GM12865 (cell line): ENCODE measurements at regions not wholly inside any gene's neighbourhood (a gene's known extent, or its start where the extent isn't known, plus 50 kb on each side); places are given as distances from the start of the nearest gene placed in this dataset.

ENCODE experiments used
- DNase-seq: peaks from one replicate; pipeline ENCODE4 v3.0.0; 2010; ENCODE audit warnings: low read depth
- H3K4me3 ChIP-seq: 2 replicates; pipeline ENCODE4 v1.5.1; 2011; ENCODE audit warnings: mild to moderate bottlenecking, low read depth, low read length, control low read depth
- CTCF ChIP-seq: IDR thresholded peaks from 2 replicates; pipeline ENCODE4 v1.5.1; 2011; ENCODE audit warnings: low read length, control low read depth, low read depth, inconsistent platforms; ENCODE audit not compliant: insufficient read depth; ENCODE audit errors: missing control alignments

- DNase-seq: no peak
- no peak overlapping the region for H3K4me3 ChIP-seq
These were observed 237.2 kb upstream of the PITX2 start for GRCh38 chr4:110860125-110860524.

GRCh38 chr4:110860901-110861300 lies 238.0 kb upstream of the PITX2 start:
- DNase-seq: no peak
- H3K4me3 ChIP-seq: no peak overlapping the region
- no peak for TF ChIP-seq CTCF

More at GRCh38 chr4:110860125-110860524, 237.2 kb upstream of the PITX2 start:
- no peak for TF ChIP-seq CTCF

- DNase-seq: no peak
- no peak overlapping the region for H3K4me3 ChIP-seq
- TF ChIP-seq CTCF: no peak
These were observed 242.9 kb upstream of the PITX2 start for GRCh38 chr4:110865611-110866259.

GRCh38 chr4:110867251-110867960 lies 244.5 kb upstream of the PITX2 start:
- no peak for TF ChIP-seq CTCF
- H3K4me3 ChIP-seq: no peak overlapping the region
- DNase-seq: peak; percentile 46

- TF ChIP-seq CTCF: no peak
- no peak overlapping the region for H3K4me3 ChIP-seq
- DNase-seq: no peak
These were observed 245.3 kb upstream of the PITX2 start for GRCh38 chr4:110867981-110868720.

- DNase-seq: no peak
- TF ChIP-seq CTCF: no peak
- H3K4me3 ChIP-seq: no peak overlapping the region
These were observed 246.2 kb upstream of the PITX2 start for GRCh38 chr4:110869114-110869513.
